ENCODE measurements at regions not wholly inside any gene's neighbourhood (a gene's known extent, or its start where the extent isn't known, plus 50 kb on each side); places are given as distances from the start of the nearest gene placed in this dataset.
A peak's percentile ranks its signal among the peaks of the same experiment; 100 is the strongest.

- ChIA-PET SMC1A (ENCODE audit: uncharacterized antibody, unreplicated experiment) (interaction anchor here (0.5 to 0.8 kb wide), 3 partner anchors 48 to 1551 kb away, joined by 3 read pairs; no protein-coding TSS in a partner anchor), RAD21 (ENCODE audit: unreplicated experiment) (no interaction called here), POLR2A (no interaction called here), CTCF (interaction anchor here (0.6 to 2.2 kb wide), 5 partner anchors 10 to 464 kb away, joined by 3 to 8 read pairs (median 6); no protein-coding TSS in a partner anchor)
- WGBS (ENCODE audit: insufficient coverage, insufficient replicate concordance, low lambda C conversion rate, missing lambda C conversion rate), result 22% methylated on average over 4 of the region's 4 CpGs
- no peak for FAIRE-seq
- no peaks in the 10 kb centered on the region for H3K4me1 ChIP-seq (ENCODE audit: control insufficient read depth, insufficient read depth, low read length)
- no peak overlapping the region for H3K4me3 ChIP-seq
- no peak overlapping the region for H3K27ac ChIP-seq (ENCODE audit: control insufficient read depth, insufficient read depth)
- H3K79me2 ChIP-seq (ENCODE audit: control insufficient read depth, insufficient read depth, low read length), result no peaks in the 10 kb centered on the region
- no peak overlapping the region for H2AFZ ChIP-seq (ENCODE audit: control insufficient read depth, low read depth, low read length)
- no peaks in the 10 kb centered on the region for H4K20me1 ChIP-seq (ENCODE audit: control insufficient read depth, insufficient read depth)
- H3K4me2 ChIP-seq (ENCODE audit: control insufficient read depth, insufficient read depth), result no peak overlapping the region
- no peak for ATAC-seq
- intact Hi-C loops (cut with micrococcal nuclease; ENCODE audit: unreplicated experiment) (no loop called here), in situ Hi-C loops (cut with MboI) (no loop called here)
- H3K9ac ChIP-seq (ENCODE audit: control insufficient read depth, insufficient read depth, low read length), result no peak overlapping the region
- BruUV-seq (replicated peaks), result no TSS peak
- TF ChIP-seq SIX5 (IDR thresholded peaks at IDR 0.05; ENCODE audit: low read depth, low read length, severe bottlenecking) (no peak), LARP7 (IDR thresholded peaks at IDR 0.05) (no peak), SIN3A (IDR thresholded peaks at IDR 0.05; ENCODE audit: low read depth, low read length) (no peak), SMC3 (IDR thresholded peaks at IDR 0.05; ENCODE audit: borderline replicate concordance, low read length) (no peak), ZNF217 (IDR thresholded peaks at IDR 0.05) (no peak), TCF12 (IDR thresholded peaks at IDR 0.05; ENCODE audit: low read depth, low read length) (no peak), POLR2AphosphoS2 (IDR thresholded peaks at IDR 0.05; ENCODE audit: low read depth, low read length) (no peak), CHD4 (IDR thresholded peaks at IDR 0.05) (no peak), BMI1 (IDR thresholded peaks at IDR 0.05; ENCODE audit: borderline replicate concordance) (no peak), ETV6 (conservative IDR thresholded peaks at IDR 0.05 in 1 of 2, IDR thresholded peaks at IDR 0.05 in 1 of 2; ENCODE audit: borderline replicate concordance in 1 of 2, low read depth in 1 of 2) (no peak), CTCF (IDR thresholded peaks at IDR 0.05 in 2 of 3, conservative IDR thresholded peaks at IDR 0.05 in 1 of 3; ENCODE audit: control insufficient read depth in 2 of 3, extremely low read depth in 1 of 3, insufficient read depth in 1 of 3, low read depth in 3 of 3, low read length in 3 of 3) (peak in 2 of 3 experiments; percentile 25 to 29; a peak in 3 of 6 replicates), EZH2 (IDR thresholded peaks at IDR 0.05; ENCODE audit: borderline replicate concordance, control insufficient read depth, low read depth, low read length) (no peak), HDAC6 (IDR thresholded peaks at IDR 0.05; ENCODE audit: unreplicated experiment) (no peak), RAD21 (IDR thresholded peaks at IDR 0.05; ENCODE audit: insufficient read depth, low read depth, low read length) (peak; percentile 50), MXI1 (IDR thresholded peaks at IDR 0.05; ENCODE audit: low read depth, low read length) (no peak), POLR2A (IDR thresholded peaks at IDR 0.05; ENCODE audit: low read depth, low read length) (no peak), ZNF207 (IDR thresholded peaks at IDR 0.05; ENCODE audit: borderline replicate concordance) (no peak)
- TF ChIP-seq, protein P1, sequence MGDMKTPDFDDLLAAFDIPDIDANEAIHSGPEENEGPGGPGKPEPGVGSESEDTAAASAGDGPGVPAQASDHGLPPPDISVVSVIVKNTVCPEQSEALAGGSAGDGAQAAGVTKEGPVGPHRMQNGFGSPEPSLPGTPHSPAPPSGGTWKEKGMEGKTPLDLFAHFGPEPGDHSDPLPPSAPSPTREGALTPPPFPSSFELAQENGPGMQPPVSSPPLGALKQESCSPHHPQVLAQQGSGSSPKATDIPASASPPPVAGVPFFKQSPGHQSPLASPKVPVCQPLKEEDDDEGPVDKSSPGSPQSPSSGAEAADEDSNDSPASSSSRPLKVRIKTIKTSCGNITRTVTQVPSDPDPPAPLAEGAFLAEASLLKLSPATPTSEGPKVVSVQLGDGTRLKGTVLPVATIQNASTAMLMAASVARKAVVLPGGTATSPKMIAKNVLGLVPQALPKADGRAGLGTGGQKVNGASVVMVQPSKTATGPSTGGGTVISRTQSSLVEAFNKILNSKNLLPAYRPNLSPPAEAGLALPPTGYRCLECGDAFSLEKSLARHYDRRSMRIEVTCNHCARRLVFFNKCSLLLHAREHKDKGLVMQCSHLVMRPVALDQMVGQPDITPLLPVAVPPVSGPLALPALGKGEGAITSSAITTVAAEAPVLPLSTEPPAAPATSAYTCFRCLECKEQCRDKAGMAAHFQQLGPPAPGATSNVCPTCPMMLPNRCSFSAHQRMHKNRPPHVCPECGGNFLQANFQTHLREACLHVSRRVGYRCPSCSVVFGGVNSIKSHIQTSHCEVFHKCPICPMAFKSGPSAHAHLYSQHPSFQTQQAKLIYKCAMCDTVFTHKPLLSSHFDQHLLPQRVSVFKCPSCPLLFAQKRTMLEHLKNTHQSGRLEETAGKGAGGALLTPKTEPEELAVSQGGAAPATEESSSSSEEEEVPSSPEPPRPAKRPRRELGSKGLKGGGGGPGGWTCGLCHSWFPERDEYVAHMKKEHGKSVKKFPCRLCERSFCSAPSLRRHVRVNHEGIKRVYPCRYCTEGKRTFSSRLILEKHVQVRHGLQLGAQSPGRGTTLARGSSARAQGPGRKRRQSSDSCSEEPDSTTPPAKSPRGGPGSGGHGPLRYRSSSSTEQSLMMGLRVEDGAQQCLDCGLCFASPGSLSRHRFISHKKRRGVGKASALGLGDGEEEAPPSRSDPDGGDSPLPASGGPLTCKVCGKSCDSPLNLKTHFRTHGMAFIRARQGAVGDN (IDR thresholded peaks at IDR 0.05), result no peak
- no peaks in the 10 kb centered on the region for H3K9me3 ChIP-seq (replicated peaks; ENCODE audit: control insufficient read depth, insufficient read depth, low read length)
- no peaks in the 10 kb centered on the region for H3K36me3 ChIP-seq (ENCODE audit: control insufficient read depth in 2 of 2, insufficient read depth in 2 of 2, low read length in 1 of 2)
- H3K27me3 ChIP-seq (replicated peaks in 1 of 2; ENCODE audit: control insufficient read depth in 2 of 2, insufficient read depth in 2 of 2, low read length in 1 of 2), result no peaks in the 10 kb centered on the region
- DNase-seq (ENCODE audit: low read depth, low spot score), result no peak
These were observed 206.9 kb downstream of the GLUD2 start for GRCh38 chrX:121254336-121254735.

Data from GM12878 (cell line).